HFF-Myc (cell line): ENCODE measurements at regions not wholly inside any gene's neighbourhood (a gene's known extent, or its start where the extent isn't known, plus 50 kb on each side); places are given as distances from the start of the nearest gene placed in this dataset.

Experiments
- DNase-seq: peaks from one replicate; pipeline ENCODE4 v3.0.0-alpha.2; 2011; ENCODE audit warnings: low read depth; ENCODE audit errors: extremely low read depth
- H3K4me3 ChIP-seq: replicated peaks from 2 replicates; pipeline ENCODE4 v1.5.1; 2011; ENCODE audit warnings: low read depth, mild to moderate bottlenecking, control low read depth, low read length
- CTCF ChIP-seq: IDR thresholded peaks from 2 replicates; pipeline ENCODE4 v1.5.1; 2012; ENCODE audit warnings: mild to moderate bottlenecking, low read depth, low read length, control low read depth; ENCODE audit errors: missing control alignments

DNA sequence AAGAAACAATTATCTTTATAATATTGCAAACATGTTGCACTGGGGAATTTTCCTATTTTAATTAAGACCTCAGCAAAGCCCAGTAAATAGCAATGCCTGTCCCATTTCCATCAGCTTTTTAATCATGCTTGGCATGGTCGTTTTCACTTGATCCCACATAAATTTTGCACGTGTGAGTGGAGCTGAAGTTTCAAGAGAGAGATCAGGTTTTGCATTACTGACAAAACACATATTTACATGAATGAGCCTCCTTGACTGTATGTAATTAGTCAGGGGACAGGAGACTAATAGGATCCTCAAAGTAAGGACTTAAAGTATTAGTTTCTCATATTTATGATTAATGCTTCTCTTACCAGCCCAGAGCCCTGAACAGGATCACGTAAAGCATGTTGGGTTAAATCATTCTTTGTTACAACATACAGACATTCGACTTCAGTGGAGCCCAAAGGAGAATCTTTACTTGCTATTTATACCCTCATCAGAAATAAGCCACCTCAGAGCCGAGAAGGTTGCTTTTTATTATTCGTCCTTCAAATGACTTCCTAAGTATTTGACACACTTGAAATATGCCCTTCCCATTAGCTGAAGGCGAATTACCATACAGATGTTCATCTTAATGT is 711.3 kb downstream of the GALR1 start:
- DNase-seq = no peak
- no peak for TF ChIP-seq CTCF

GRCh38 chr18:77967071-77967470 is 717.4 kb downstream of the GALR1 start:
- no peak for DNase-seq
- no peak for TF ChIP-seq CTCF
- H3K4me3 ChIP-seq = no peak overlapping the region

More for the DNA sequence above, 711.3 kb downstream of the GALR1 start:
- no peak overlapping the region for H3K4me3 ChIP-seq

DNA sequence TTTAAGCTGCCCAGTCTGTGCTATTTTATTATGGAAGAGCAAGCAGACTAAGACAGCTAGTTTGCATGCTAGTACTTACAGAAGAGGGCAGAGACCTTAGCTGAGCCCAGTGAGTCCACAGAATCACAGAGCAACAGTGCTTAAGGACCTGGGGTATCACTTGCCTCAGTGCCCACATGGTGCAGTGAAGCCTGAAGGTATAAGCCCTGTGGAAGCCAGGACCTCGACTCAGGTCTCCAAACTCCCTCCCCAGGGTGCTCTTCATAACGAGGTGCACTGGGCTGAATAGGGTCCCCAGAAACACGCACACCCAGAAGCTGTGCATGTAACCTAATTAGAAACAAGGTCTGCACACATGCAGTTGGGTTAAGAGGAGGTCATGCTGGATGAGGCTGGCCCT is 718.1 kb downstream of the GALR1 start:
- no peak overlapping the region for H3K4me3 ChIP-seq
- DNase-seq = no peak
- no peak for TF ChIP-seq CTCF

DNA sequence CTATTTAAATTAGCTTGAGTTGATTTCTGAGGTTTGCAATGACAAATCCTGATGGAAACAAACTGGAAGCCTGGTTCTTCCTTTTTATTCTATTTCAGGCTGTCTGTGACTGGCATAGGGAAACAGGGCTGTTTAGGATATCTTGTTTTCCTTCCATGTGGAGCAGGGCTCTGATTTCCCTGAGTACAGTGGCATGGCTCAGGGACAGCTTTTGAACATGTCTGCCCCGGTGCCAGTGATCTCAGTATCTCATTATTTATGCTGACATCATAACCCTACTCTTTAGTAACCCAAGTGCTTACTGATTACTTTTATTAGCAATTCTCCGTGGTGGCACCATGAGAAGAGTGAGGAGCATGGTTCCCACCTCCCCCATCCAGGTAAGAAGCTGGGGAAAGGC is 720.3 kb downstream of the GALR1 start:
- TF ChIP-seq CTCF = no peak
- DNase-seq = no peak
- H3K4me3 ChIP-seq = no peak overlapping the region

GRCh38 chr18:77970814-77971213 is 721.2 kb downstream of the GALR1 start:
- TF ChIP-seq CTCF = no peak
- no peak for DNase-seq
- H3K4me3 ChIP-seq = no peak overlapping the region

GRCh38 chr18:77973745-77974144 is 724.1 kb downstream of the GALR1 start:
- no peak for DNase-seq
- no peak for TF ChIP-seq CTCF
- no peak overlapping the region for H3K4me3 ChIP-seq

- no peak for TF ChIP-seq CTCF
- no peak for DNase-seq
- no peak overlapping the region for H3K4me3 ChIP-seq
These were observed 724.7 kb downstream of the GALR1 start for GRCh38 chr18:77974329-77974728.
